ENCODE measurements at regions not wholly inside any gene's neighbourhood (a gene's known extent, or its start where the extent isn't known, plus 50 kb on each side); places are given as distances from the start of the nearest gene placed in this dataset.

DNA sequence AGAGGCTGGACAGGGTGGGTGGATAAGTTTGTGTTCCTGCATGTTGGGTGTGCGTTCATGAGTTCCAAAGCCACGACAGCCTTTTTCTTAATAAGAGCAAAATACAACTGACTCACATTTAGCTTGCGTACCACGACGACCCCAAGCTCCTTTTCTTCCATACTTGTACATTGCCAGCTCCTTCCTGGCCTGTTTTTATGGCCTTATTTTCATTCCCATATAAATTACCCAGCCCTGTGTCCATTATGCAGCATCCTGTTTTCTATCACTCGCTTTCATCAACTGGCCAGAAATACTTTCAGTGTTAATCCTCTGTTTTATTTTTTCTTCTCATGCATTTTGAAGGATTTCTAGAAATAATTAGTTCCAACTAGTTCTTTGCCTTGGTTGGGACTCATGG is 499.1 kb downstream of the FOXO1 start:
- Histone ChIP-seq H3K27me3 (peaks cover 37% of the 10 kb centered on the region), H3K36me3 (no peaks in the 10 kb centered on the region), H3K4me3 (ENCODE audit: low read depth in 1 of 2, low read length in 1 of 2) (no peak overlapping the region), H3K4me1 (ENCODE audit: control insufficient read depth in 1 of 2, insufficient read depth in 1 of 2, low read depth in 1 of 2, low read length in 1 of 2) (no peaks in the 10 kb centered on the region), H3K9me3 (no peaks in the 10 kb centered on the region), H3K27ac (no peak overlapping the region)
- no peak for TF ChIP-seq CTCF (IDR thresholded peaks at IDR 0.05)

- Histone ChIP-seq H3K27ac (no peak overlapping the region), H3K9me3 (no peaks in the 10 kb centered on the region), H3K27me3 (peaks cover 50% of the 10 kb centered on the region), H3K4me1 (ENCODE audit: control insufficient read depth in 1 of 2, insufficient read depth in 1 of 2, low read depth in 1 of 2, low read length in 1 of 2) (no peaks in the 10 kb centered on the region), H3K36me3 (no peaks in the 10 kb centered on the region), H3K4me3 (ENCODE audit: low read depth in 1 of 2, low read length in 1 of 2) (no peak overlapping the region)
- no peak for TF ChIP-seq CTCF (IDR thresholded peaks at IDR 0.05)
Observed at GRCh38 chr13:40168425-40169166, 497.8 kb downstream of the FOXO1 start.

DNA sequence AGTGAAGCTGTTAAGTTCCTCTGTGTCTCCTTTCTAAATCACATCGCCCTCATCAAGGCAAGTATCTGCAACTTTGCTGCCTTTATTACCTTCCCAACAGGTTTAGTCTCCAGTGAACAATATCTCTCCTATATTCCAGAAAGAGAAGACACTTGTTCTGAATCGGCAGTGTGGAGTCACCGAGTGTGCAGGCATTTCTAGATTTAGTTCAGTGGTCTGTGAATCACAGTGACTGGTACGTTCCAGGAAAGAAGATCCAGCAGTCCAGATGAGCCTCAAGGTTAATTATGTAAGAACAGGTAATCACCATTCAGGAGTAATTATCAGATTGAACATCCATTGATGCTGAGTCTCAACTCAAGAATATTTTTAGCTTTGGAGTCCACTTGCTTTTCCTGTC is 497.0 kb downstream of the FOXO1 start:
- Histone ChIP-seq H3K4me3 (ENCODE audit: low read depth in 1 of 2, low read length in 1 of 2) (no peak overlapping the region), H3K27ac (no peak overlapping the region), H3K36me3 (no peaks in the 10 kb centered on the region), H3K4me1 (ENCODE audit: control insufficient read depth in 1 of 2, insufficient read depth in 1 of 2, low read depth in 1 of 2, low read length in 1 of 2) (no peaks in the 10 kb centered on the region), H3K9me3 (no peaks in the 10 kb centered on the region), H3K27me3 (peaks cover 54% of the 10 kb centered on the region)
- TF ChIP-seq CTCF (IDR thresholded peaks at IDR 0.05), result no peak

- Histone ChIP-seq H3K9me3 (no peaks in the 10 kb centered on the region), H3K4me3 (ENCODE audit: low read depth in 1 of 2, low read length in 1 of 2) (no peak overlapping the region), H3K4me1 (ENCODE audit: control insufficient read depth in 1 of 2, insufficient read depth in 1 of 2, low read depth in 1 of 2, low read length in 1 of 2) (no peaks in the 10 kb centered on the region), H3K27me3 (peaks cover 59% of the 10 kb centered on the region), H3K36me3 (no peaks in the 10 kb centered on the region), H3K27ac (no peak overlapping the region)
- TF ChIP-seq CTCF (IDR thresholded peaks at IDR 0.05), result no peak
Observed at GRCh38 chr13:40170091-40170490, 496.4 kb downstream of the FOXO1 start.

GRCh38 chr13:40170982-40171381 is 495.5 kb downstream of the FOXO1 start:
- Histone ChIP-seq H3K9me3 (no peaks in the 10 kb centered on the region), H3K27me3 (peaks cover 59% of the 10 kb centered on the region), H3K4me3 (ENCODE audit: low read depth in 1 of 2, low read length in 1 of 2) (no peak overlapping the region), H3K27ac (no peak overlapping the region), H3K4me1 (ENCODE audit: control insufficient read depth in 1 of 2, insufficient read depth in 1 of 2, low read depth in 1 of 2, low read length in 1 of 2) (no peaks in the 10 kb centered on the region), H3K36me3 (no peaks in the 10 kb centered on the region)
- TF ChIP-seq CTCF (IDR thresholded peaks at IDR 0.05), result no peak
